Esophagus squamous epithelium (tissue), 5 donors: ENCODE measurements at regions not wholly inside any gene's neighbourhood (a gene's known extent, or its start where the extent isn't known, plus 50 kb on each side); places are given as distances from the start of the nearest gene placed in this dataset.
"Not testable (repeated sequence)": the region's sequence is repeated elsewhere in the genome, so short reads cannot be mapped to it uniquely, and the experiment has no call there.

ENCODE experiments used
- DNase-seq: peaks from one replicate; lab custom pipeline; 2025; lab: John Stamatoyannopoulos, UW
- H3K27ac ChIP-seq, 4 donors: fragments of 200-600 bp; sonication (generic); one replicate each; pipeline ENCODE4 v1.5.1; 2016 to 2019; ENCODE audit warnings: mild to moderate bottlenecking in 1 of 4
- H3K27me3 ChIP-seq, 4 donors: fragments of 200-600 bp; sonication (generic); 1 replicate in 3 of 4; 2 replicates in 1 of 4; pipeline versions ENCODE4 v1.5.1 to v1.6.0; 2017 to 2021; ENCODE audit warnings: antibody characterized with exemption in 1 of 4
- H3K36me3 ChIP-seq, 3 donors: fragments of 200-600 bp; sonication (generic); one replicate each; pipeline ENCODE4 v1.5.1; 2016 to 2019
- H3K4me1 ChIP-seq, 3 donors: fragments of 200-600 bp; sonication (generic); one replicate each; pipeline ENCODE4 v1.5.1; 2017 to 2019
- H3K4me3 ChIP-seq, 4 donors: fragments of 200-600 bp; sonication (generic); 1 replicate in 3 of 4; 2 replicates in 1 of 4; pipeline ENCODE4 v1.5.1; 2016 to 2019; ENCODE audit warnings: mild to moderate bottlenecking in 2 of 4, moderate library complexity in 1 of 4
- H3K9me3 ChIP-seq, 3 donors: fragments of 200-600 bp; sonication (generic); one replicate each; pipeline ENCODE4 v1.5.1; 2016 to 2019
- POLR2A ChIP-seq, 4 donors: fragments of 450-650 bp; IDR thresholded peaks; one replicate each; pipeline ENCODE4 v1.6.1; 2017; ENCODE audit warnings: antibody characterized with exemption in 4 of 4, mild to moderate bottlenecking in 4 of 4, moderate library complexity in 3 of 4
- WGBS, 2 donors: methylation state at CpG; one replicate each; pipeline ENCODE4 v1.1.5; 2018; 5-methylcytosine and 5-hydroxymethylcytosine counted together
- intact Hi-C: fragments of 100-400 bp; cut with DNase I; formaldehyde crosslinking; loops from one replicate; pipeline ENCODE4 v1.15.0; 2022
- TF ChIP-seq, protein P1 (sequence below), 6 experiments: fragments of 450-650 bp in 4 of 6; fragments of 200-600 bp in 2 of 6; sonication (generic) in 2 of 6; IDR thresholded peaks; one replicate each; pipeline ENCODE4 v1.5.1; 2016 to 2019; ENCODE audit warnings: antibody characterized with exemption in 6 of 6, mild to moderate bottlenecking in 4 of 6, moderate library complexity in 4 of 6
- donor health status: DM: yes; HTN: yes; CAD: no.

GRCh38 chr19:20359933-20360720 lies 193.1 kb downstream of the ZNF486 start:
- WGBS, 2 donors: 55 to 57% methylated on average over 11 of the region's 11 CpGs
- H3K27ac ChIP-seq: no peak overlapping the region
- H3K27me3 ChIP-seq: no peaks in the 10 kb centered on the region
- intact Hi-C loops: no loop called here
- TF ChIP-seq, protein P1, sequence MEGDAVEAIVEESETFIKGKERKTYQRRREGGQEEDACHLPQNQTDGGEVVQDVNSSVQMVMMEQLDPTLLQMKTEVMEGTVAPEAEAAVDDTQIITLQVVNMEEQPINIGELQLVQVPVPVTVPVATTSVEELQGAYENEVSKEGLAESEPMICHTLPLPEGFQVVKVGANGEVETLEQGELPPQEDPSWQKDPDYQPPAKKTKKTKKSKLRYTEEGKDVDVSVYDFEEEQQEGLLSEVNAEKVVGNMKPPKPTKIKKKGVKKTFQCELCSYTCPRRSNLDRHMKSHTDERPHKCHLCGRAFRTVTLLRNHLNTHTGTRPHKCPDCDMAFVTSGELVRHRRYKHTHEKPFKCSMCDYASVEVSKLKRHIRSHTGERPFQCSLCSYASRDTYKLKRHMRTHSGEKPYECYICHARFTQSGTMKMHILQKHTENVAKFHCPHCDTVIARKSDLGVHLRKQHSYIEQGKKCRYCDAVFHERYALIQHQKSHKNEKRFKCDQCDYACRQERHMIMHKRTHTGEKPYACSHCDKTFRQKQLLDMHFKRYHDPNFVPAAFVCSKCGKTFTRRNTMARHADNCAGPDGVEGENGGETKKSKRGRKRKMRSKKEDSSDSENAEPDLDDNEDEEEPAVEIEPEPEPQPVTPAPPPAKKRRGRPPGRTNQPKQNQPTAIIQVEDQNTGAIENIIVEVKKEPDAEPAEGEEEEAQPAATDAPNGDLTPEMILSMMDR (IDR thresholded peaks at IDR 0.05): no peak
- TF ChIP-seq POLR2A (IDR thresholded peaks at IDR 0.05): no peak
- no peak for DNase-seq
- no peak overlapping the region for H3K4me3 ChIP-seq
- H3K9me3 ChIP-seq: peaks cover 0 to 32% (median 0%) of the 10 kb centered on the region in 3 donors
- no peaks in the 10 kb centered on the region for H3K4me1 ChIP-seq
- H3K36me3 ChIP-seq: no peaks in the 10 kb centered on the region

- intact Hi-C loops: not testable (repeated sequence)
Observed at GRCh38 chr19:20358841-20359465, 191.9 kb downstream of the ZNF486 start.

GRCh38 chr19:20357921-20358320 lies 190.9 kb downstream of the ZNF486 start:
- H3K27me3 ChIP-seq: no peaks in the 10 kb centered on the region

More at GRCh38 chr19:20358841-20359465, 191.9 kb downstream of the ZNF486 start:
- not testable (repeated sequence) for H3K27me3 ChIP-seq, H3K36me3 ChIP-seq, H3K4me3 ChIP-seq, H3K27ac ChIP-seq, DNase-seq, H3K4me1 ChIP-seq
- 70 to 78% methylated on average over 6 to 7 of the region's 7 CpGs for WGBS, 2 donors
- peaks cover 0 to 24% (median 0%) of the 10 kb centered on the region in 3 donors for H3K9me3 ChIP-seq

DNA sequence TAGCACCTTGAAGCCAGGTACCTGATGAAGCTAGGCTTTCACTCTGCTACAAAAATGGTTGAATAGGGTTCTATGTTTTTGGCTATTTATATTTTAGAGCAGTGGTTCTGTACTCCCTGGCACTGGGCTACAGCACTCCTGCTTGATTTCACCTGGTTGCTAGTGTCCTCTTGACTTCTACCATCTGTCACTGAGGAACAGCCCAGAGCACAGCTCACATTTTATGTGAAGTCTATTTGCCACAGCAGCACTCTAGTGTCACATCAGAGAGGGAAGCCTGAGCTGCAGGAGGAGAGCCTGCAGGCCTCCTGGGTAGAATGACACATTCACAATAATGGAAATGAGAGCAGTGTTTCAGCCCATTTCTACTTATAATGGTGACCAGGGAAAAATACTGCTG lies 184.2 kb downstream of the ZNF486 start:
- H3K27ac ChIP-seq: no peak overlapping the region
- peaks cover 0 to 31% (median 0%) of the 10 kb centered on the region in 3 donors for H3K9me3 ChIP-seq
- H3K4me3 ChIP-seq: no peak overlapping the region
- H3K36me3 ChIP-seq: no peaks in the 10 kb centered on the region
- no peak for DNase-seq
- no peaks in the 10 kb centered on the region for H3K4me1 ChIP-seq
- TF ChIP-seq POLR2A (IDR thresholded peaks at IDR 0.05): no peak
- TF ChIP-seq, protein P1 (IDR thresholded peaks at IDR 0.05): no peak
- intact Hi-C loops: no loop called here
- no peaks in the 10 kb centered on the region for H3K27me3 ChIP-seq

More at GRCh38 chr19:20357921-20358320, 190.9 kb downstream of the ZNF486 start:
- Histone ChIP-seq H3K9me3 (peaks cover 0 to 34% (median 0%) of the 10 kb centered on the region in 3 donors), H3K4me1 (no peaks in the 10 kb centered on the region), H3K27ac (no peak overlapping the region), H3K36me3 (no peaks in the 10 kb centered on the region), H3K4me3 (no peak overlapping the region)
- TF ChIP-seq, protein P1 (IDR thresholded peaks at IDR 0.05): no peak
- no peak for TF ChIP-seq POLR2A (IDR thresholded peaks at IDR 0.05)
- 73 to 79% methylated on average over 6 of the region's 6 CpGs for WGBS, 2 donors
- intact Hi-C loops: no loop called here
- no peak for DNase-seq

DNA sequence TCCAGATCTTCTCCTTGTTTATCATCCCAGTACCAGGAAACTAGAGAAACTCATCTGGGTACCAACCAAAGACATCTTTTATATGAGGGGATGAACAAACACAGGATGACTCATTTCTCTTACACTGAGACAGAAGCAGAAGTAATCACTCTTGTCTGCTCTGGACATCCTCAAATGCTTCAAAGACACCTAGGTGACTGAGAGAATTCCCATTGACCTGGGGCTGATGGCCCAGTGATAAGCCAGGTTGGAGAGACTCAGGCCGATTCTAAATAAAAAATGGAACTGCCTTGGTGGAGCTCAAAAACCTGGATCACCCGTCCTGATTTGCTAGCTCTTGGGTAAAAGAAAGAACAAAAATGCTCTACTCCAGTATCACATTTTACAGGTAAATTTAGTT lies 182.2 kb downstream of the ZNF486 start:
- H3K36me3 ChIP-seq: no peaks in the 10 kb centered on the region
- 64 to 70% methylated on average over 2 of the region's 2 CpGs for WGBS, 2 donors

More for the DNA sequence above, 182.2 kb downstream of the ZNF486 start:
- no peak for DNase-seq
- H3K9me3 ChIP-seq: peaks cover 0 to 28% (median 0%) of the 10 kb centered on the region in 3 donors
- intact Hi-C loops: no loop called here
- no peak overlapping the region for H3K4me3 ChIP-seq
- TF ChIP-seq, protein P1 (IDR thresholded peaks at IDR 0.05): no peak
- TF ChIP-seq POLR2A (IDR thresholded peaks at IDR 0.05): no peak
- H3K27me3 ChIP-seq: no peaks in the 10 kb centered on the region
- H3K4me1 ChIP-seq: no peaks in the 10 kb centered on the region
- H3K27ac ChIP-seq: no peak overlapping the region
